Retinal pigment epithelial cell (primary cell): ENCODE measurements at regions not wholly inside any gene's neighbourhood (a gene's known extent, or its start where the extent isn't known, plus 50 kb on each side); places are given as distances from the start of the nearest gene placed in this dataset.

Source experiments
- DNase-seq: peaks from one replicate; pipeline ENCODE4 v3.0.0-alpha.2; 2010; ENCODE audit warnings: low read depth
- H3K4me3 ChIP-seq: 2 replicates; pipeline ENCODE4 v1.5.1; 2011; ENCODE audit warnings: mild to moderate bottlenecking, low read length, control low read depth, moderate library complexity
- CTCF ChIP-seq: conservative IDR thresholded peaks from 2 replicates; pipeline ENCODE4 v1.5.1; 2011; ENCODE audit warnings: low read depth, low read length, control low read depth, inconsistent platforms

GRCh38 chr1:195594322-195594721 lies 1013.9 kb downstream of the KCNT2 start:
- no peak overlapping the region for H3K4me3 ChIP-seq
- DNase-seq: no peak
- TF ChIP-seq CTCF: no peak

GRCh38 chr1:195591917-195592672 lies 1016.1 kb downstream of the KCNT2 start:
- DNase-seq: peak; percentile 61
- no peak overlapping the region for H3K4me3 ChIP-seq
- no peak for TF ChIP-seq CTCF

GRCh38 chr1:195590649-195591048 lies 1017.6 kb downstream of the KCNT2 start:
- no peak for TF ChIP-seq CTCF
- no peak for DNase-seq
- no peak overlapping the region for H3K4me3 ChIP-seq

- H3K4me3 ChIP-seq: no peak overlapping the region
- no peak for DNase-seq
- TF ChIP-seq CTCF: no peak
Measured at GRCh38 chr1:195584870-195585624, 1023.2 kb downstream of the KCNT2 start.

GRCh38 chr1:195580988-195581387 lies 1027.3 kb downstream of the KCNT2 start:
- H3K4me3 ChIP-seq: no peak overlapping the region
- DNase-seq: no peak
- TF ChIP-seq CTCF: peak; percentile 5

GRCh38 chr1:195577748-195578147 lies 1030.5 kb downstream of the KCNT2 start:
- no peak overlapping the region for H3K4me3 ChIP-seq
- no peak for TF ChIP-seq CTCF
- DNase-seq: no peak

- no peak overlapping the region for H3K4me3 ChIP-seq
- DNase-seq: no peak
- TF ChIP-seq CTCF: no peak
Measured at GRCh38 chr1:195576641-195577040, 1031.6 kb downstream of the KCNT2 start.
